ENCODE measurements at regions not wholly inside any gene's neighbourhood (a gene's known extent, or its start where the extent isn't known, plus 50 kb on each side); places are given as distances from the start of the nearest gene placed in this dataset.

DNA sequence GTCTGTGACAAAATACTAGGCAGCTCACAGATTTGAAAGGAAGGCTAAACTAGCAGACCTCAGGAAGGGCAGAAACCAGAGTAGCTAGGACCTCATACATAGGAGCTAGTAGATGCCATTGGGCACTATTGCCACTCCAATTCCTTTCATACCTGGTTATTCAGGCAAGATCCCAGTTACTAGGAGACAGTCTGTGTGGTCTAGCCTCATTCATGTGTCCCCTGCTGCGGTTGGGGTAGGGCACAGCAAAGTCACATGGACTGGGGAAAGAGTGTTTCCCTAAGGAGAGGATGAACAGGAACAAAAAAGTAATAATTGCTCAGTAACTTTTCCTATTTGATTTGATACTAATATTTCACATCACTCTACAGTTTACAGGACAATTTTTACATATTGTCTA, 204.6 kb upstream of the HEY2 start:
- H3K9me3 ChIP-seq, result no peaks in the 10 kb centered on the region
- intact Hi-C loops (cut with DNase I), result no loop called here
- no peak overlapping the region for H3K27ac ChIP-seq
- no peak for DNase-seq (ENCODE audit: extremely low spot score in 2 of 2)
- no peak overlapping the region for H3K4me3 ChIP-seq
- no peaks in the 10 kb centered on the region for H3K4me1 ChIP-seq
- H3K36me3 ChIP-seq, result no peaks in the 10 kb centered on the region
- TF ChIP-seq POLR2AphosphoS5 (IDR thresholded peaks at IDR 0.05; ENCODE audit: insufficient read depth in 1 of 2, low read depth in 1 of 2), result no peak
- H3K27me3 ChIP-seq, result no peaks in the 10 kb centered on the region

- H3K36me3 ChIP-seq, result no peaks in the 10 kb centered on the region
- no peak overlapping the region for H3K27ac ChIP-seq
- no peaks in the 10 kb centered on the region for H3K4me1 ChIP-seq
- no peaks in the 10 kb centered on the region for H3K27me3 ChIP-seq
- H3K4me3 ChIP-seq, result no peak overlapping the region
- H3K9me3 ChIP-seq, result no peaks in the 10 kb centered on the region
- DNase-seq (ENCODE audit: extremely low spot score in 2 of 2), result no peak
- intact Hi-C loops (cut with DNase I), result no loop called here
- TF ChIP-seq, protein P1, sequence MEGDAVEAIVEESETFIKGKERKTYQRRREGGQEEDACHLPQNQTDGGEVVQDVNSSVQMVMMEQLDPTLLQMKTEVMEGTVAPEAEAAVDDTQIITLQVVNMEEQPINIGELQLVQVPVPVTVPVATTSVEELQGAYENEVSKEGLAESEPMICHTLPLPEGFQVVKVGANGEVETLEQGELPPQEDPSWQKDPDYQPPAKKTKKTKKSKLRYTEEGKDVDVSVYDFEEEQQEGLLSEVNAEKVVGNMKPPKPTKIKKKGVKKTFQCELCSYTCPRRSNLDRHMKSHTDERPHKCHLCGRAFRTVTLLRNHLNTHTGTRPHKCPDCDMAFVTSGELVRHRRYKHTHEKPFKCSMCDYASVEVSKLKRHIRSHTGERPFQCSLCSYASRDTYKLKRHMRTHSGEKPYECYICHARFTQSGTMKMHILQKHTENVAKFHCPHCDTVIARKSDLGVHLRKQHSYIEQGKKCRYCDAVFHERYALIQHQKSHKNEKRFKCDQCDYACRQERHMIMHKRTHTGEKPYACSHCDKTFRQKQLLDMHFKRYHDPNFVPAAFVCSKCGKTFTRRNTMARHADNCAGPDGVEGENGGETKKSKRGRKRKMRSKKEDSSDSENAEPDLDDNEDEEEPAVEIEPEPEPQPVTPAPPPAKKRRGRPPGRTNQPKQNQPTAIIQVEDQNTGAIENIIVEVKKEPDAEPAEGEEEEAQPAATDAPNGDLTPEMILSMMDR (IDR thresholded peaks at IDR 0.05), result no peak
- TF ChIP-seq POLR2A (IDR thresholded peaks at IDR 0.05), result no peak
- TF ChIP-seq POLR2AphosphoS5 (IDR thresholded peaks at IDR 0.05; ENCODE audit: insufficient read depth in 1 of 2, low read depth in 1 of 2), result no peak
Observed at GRCh38 chr6:125546841-125547251, 202.6 kb upstream of the HEY2 start.

- no peak for DNase-seq (ENCODE audit: extremely low spot score in 2 of 2)
- intact Hi-C loops (cut with DNase I), result no loop called here
- TF ChIP-seq POLR2A (IDR thresholded peaks at IDR 0.05) (no peak), POLR2AphosphoS5 (IDR thresholded peaks at IDR 0.05; ENCODE audit: insufficient read depth in 1 of 2, low read depth in 1 of 2) (no peak)
- TF ChIP-seq, protein P1 (IDR thresholded peaks at IDR 0.05), result no peak
- no peaks in the 10 kb centered on the region for H3K36me3 ChIP-seq
- no peaks in the 10 kb centered on the region for H3K27me3 ChIP-seq
- no peaks in the 10 kb centered on the region for H3K9me3 ChIP-seq
- H3K4me1 ChIP-seq, result no peaks in the 10 kb centered on the region
- no peak overlapping the region for H3K4me3 ChIP-seq
- H3K27ac ChIP-seq, result no peak overlapping the region
Observed at GRCh38 chr6:125547381-125547780, 202.1 kb upstream of the HEY2 start.

GRCh38 chr6:125549202-125549884, 200.1 kb upstream of the HEY2 start:
- TF ChIP-seq POLR2A (IDR thresholded peaks at IDR 0.05) (no peak), POLR2AphosphoS5 (IDR thresholded peaks at IDR 0.05; ENCODE audit: insufficient read depth in 1 of 2, low read depth in 1 of 2) (no peak)
- TF ChIP-seq, protein P1 (IDR thresholded peaks at IDR 0.05), result no peak
- Histone ChIP-seq H3K4me3 (no peak overlapping the region), H3K27me3 (no peaks in the 10 kb centered on the region), H3K4me1 (no peaks in the 10 kb centered on the region), H3K9me3 (no peaks in the 10 kb centered on the region), H3K27ac (no peak overlapping the region), H3K36me3 (no peaks in the 10 kb centered on the region)
- no peak for DNase-seq (ENCODE audit: extremely low spot score in 2 of 2)
- intact Hi-C loops (cut with DNase I), result no loop called here

DNA sequence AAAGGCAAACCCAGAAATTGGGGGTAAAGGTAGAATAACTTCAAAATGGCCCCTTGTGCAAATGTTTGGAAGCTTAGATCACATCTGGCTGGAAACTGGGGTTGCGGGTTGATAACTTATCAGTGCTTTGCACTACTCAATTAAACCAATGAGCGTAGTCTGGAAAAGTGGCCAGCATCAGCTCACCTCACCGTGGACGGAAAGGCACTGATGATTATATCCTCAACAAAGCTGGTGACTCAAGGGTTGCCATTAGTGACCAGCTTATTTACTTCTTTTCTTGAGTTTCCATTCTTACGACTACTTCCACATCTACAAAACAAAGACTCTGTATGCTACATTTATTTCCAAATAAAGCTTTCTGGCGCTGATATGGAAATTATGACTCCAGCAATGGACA, 198.5 kb upstream of the HEY2 start:
- no peaks in the 10 kb centered on the region for H3K4me1 ChIP-seq
- TF ChIP-seq, protein P1 (IDR thresholded peaks at IDR 0.05), result no peak
- TF ChIP-seq POLR2A (IDR thresholded peaks at IDR 0.05) (no peak), POLR2AphosphoS5 (IDR thresholded peaks at IDR 0.05; ENCODE audit: insufficient read depth in 1 of 2, low read depth in 1 of 2) (no peak)
- intact Hi-C loops (cut with DNase I), result no loop called here
- no peak overlapping the region for H3K27ac ChIP-seq
- H3K4me3 ChIP-seq, result no peak overlapping the region
- H3K27me3 ChIP-seq, result no peaks in the 10 kb centered on the region
- DNase-seq (ENCODE audit: extremely low spot score in 2 of 2), result no peak
- H3K36me3 ChIP-seq, result no peaks in the 10 kb centered on the region
- no peaks in the 10 kb centered on the region for H3K9me3 ChIP-seq

Measured in vagina (tissue), 2 donors.